RCC 7860 (cell line): ENCODE measurements at regions not wholly inside any gene's neighbourhood (a gene's known extent, or its start where the extent isn't known, plus 50 kb on each side); places are given as distances from the start of the nearest gene placed in this dataset.

Experiments
- DNase-seq: peaks from one replicate; pipeline ENCODE4 v3.0.0-alpha.2; 2015; ENCODE audit warnings: low spot score
- FAIRE-seq: peaks from 2 replicates; lab custom pipeline; 2012; peaks lifted over from hg19 to GRCh38; lab: Jason Lieb, UNC

GRCh38 chr4:163858515-163858914 is 364.0 kb downstream of the TMA16 start:
- no peak for FAIRE-seq

DNA sequence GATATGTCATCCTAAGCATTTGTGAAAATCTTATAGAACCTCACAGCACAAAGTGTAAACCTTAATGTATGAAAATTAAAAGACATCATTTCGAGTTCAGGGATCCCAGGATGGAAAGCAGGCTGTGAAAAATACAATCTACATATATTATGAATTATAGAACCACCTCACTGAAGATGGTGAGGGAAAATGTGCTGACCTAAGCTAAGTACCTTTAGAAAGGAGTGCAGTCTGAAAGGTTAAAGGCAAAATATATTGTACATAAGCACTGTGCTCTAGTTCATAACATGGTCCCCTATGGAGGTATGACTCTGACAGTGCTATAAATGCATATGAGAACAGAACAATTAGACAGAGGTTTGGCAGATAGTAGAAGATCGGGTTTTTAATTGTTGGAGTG is 368.6 kb downstream of the TMA16 start:
- no peak for DNase-seq

More at GRCh38 chr4:163858515-163858914, 364.0 kb downstream of the TMA16 start:
- no peak for DNase-seq

DNA sequence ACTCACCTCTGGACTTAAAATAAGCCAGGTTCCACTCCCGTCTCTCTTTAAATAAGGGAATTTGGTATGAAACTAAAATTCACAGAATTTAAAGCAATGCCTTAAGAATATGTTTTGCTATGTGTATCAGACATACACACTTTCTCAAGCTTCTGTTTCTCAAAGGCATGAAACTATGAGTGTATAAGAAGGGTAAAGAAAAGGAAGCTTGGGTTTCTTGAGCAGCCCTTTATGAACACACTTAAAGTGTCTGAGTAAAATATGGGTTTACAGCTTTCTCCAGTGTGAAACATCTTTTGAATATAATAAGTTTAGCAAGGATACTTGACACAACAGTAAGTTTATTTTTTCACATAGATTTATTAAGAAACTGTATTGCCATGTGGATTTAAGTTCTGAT is 370.5 kb downstream of the TMA16 start:
- FAIRE-seq, result no peak
- no peak for DNase-seq

More for the DNA sequence above, 368.6 kb downstream of the TMA16 start:
- no peak for FAIRE-seq

- DNase-seq (peak; percentile 10), FAIRE-seq (no peak)
Observed at GRCh38 chr4:163866728-163867315, 372.3 kb downstream of the TMA16 start.

DNA sequence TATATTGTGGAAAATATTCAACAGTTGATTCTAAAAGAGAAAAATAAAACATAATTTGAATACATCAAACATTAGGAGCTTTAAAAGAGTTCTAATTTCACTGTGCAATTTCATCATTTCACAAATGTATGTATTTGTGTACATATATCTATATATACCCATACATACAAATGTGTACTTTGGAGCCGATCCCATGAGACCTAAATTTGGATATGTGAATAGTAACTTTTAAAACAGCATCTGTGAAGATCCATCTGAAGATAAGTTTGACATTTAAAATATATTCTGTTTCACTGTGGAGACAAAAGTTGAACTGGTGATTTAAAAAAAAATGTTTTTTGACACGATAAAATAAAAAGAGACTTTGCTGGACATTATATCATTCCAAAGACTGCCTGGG is 374.0 kb downstream of the TMA16 start:
- no peak for FAIRE-seq
- no peak for DNase-seq

DNA sequence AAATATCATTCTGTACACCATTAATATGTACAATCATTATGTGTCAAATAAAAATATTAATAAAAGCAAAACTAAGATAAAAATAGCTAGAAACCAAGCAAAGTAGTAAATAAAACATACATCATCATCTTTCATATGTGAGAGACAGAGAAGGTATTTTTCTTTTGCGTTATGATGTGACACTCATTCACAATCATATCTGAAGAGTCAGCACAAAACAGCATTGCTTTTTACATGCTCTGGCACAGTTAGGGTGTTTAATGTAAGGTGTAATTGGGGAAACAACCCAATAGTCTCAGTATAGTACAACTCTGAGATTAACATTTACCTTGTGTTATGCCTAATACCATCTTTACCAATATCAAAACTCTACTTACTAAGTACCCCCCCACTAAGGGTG is 376.6 kb downstream of the TMA16 start:
- FAIRE-seq (no peak), DNase-seq (no peak)

GRCh38 chr4:163875327-163875726 is 380.8 kb downstream of the TMA16 start:
- no peak for DNase-seq

GRCh38 chr4:163878336-163879121 is 384.0 kb downstream of the TMA16 start:
- no peak for FAIRE-seq
- DNase-seq, result no peak

More at GRCh38 chr4:163875327-163875726, 380.8 kb downstream of the TMA16 start:
- FAIRE-seq, result no peak

- DNase-seq (no peak), FAIRE-seq (no peak)
Observed at GRCh38 chr4:163892417-163892816, 397.9 kb downstream of the TMA16 start.

GRCh38 chr4:163895378-163896005 is 401.0 kb downstream of the TMA16 start:
- DNase-seq, result no peak
- no peak for FAIRE-seq

DNA sequence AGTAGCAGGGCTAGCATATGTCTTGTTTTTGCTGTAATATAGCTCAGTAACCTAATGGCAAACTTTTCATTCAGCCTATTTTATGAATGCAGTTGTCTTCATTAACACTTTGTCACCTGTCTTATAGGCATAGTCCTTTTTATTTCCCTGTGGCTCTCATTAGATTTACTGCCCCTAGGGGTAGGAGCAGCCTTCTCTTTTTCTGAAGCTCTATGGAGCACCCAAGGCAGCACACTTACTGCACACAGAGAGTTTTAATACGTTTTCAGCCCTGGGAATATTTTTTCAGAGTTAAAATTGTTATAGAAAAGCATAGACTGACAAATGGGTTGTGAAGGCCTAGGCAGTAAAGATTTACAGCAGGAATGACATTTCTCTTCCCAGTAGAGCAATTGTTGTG is 406.8 kb downstream of the TMA16 start:
- no peak for FAIRE-seq

DNA sequence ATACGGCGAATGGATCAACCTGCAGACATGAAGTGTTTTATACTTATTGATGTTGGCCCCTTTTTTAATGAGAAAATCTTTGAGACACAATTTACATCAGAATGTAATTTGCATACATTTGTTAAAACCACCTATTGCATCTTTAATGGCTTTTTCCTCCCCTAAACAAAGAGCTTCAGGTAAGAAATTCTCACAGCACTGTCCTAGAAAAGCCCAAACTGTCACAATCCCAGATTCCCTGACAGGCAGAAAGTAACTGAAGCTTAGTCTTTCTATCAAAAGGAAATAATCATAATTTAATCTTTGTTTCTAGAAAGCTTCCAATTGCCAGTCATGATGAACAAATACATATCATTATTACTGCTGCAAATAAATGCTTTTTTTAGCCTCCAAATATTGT is 407.9 kb downstream of the TMA16 start:
- DNase-seq (no peak), FAIRE-seq (no peak)

More for the DNA sequence above, 406.8 kb downstream of the TMA16 start:
- DNase-seq, result no peak

- no peak for FAIRE-seq
- no peak for DNase-seq
Observed at GRCh38 chr4:163911891-163912290, 417.4 kb downstream of the TMA16 start.

- FAIRE-seq (no peak), DNase-seq (no peak)
Observed at GRCh38 chr4:163913571-163913970, 419.1 kb downstream of the TMA16 start.

DNA sequence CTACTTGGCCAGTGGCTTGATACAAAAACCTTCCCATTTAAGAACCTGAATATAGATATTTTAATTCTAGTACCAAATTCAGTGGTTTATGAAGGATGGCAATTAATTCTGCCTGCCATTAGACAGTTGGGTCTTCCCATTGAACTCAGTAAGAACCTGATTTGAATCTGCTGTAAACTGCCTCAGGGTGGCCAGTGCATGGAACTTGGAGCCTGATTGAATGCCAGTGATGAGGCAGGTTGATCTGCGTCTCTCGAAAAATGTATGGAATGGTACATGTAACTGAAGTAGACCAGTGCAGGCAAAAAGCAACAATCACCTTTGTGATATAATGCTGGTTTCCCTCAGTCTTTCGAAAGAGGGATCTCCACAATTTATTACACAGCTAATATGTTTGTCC is 421.4 kb downstream of the TMA16 start:
- FAIRE-seq (no peak), DNase-seq (no peak)

GRCh38 chr4:163920426-163920825 is 425.9 kb downstream of the TMA16 start:
- FAIRE-seq (no peak), DNase-seq (no peak)

GRCh38 chr4:163922302-163922701 is 427.8 kb downstream of the TMA16 start:
- DNase-seq, result no peak
- FAIRE-seq, result no peak

DNA sequence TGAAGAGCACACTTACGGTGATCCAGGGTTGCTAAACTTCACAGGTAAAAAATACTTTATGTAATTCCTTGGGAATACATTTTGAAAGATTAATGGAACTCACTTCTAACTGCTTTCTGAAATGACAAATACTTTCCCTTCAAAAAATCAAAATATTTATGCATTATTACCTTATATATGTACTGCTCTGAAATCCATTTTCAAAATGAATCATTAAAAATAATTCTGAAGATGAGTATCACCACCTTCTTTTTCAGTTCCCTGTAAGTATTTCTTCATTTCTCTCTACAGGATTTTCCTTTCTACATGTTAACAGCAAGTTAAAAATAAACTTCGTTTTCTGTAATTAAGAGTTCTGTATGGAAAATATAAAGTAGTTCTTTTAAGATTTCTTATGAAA is 428.6 kb downstream of the TMA16 start:
- no peak for FAIRE-seq
- DNase-seq, result no peak

DNA sequence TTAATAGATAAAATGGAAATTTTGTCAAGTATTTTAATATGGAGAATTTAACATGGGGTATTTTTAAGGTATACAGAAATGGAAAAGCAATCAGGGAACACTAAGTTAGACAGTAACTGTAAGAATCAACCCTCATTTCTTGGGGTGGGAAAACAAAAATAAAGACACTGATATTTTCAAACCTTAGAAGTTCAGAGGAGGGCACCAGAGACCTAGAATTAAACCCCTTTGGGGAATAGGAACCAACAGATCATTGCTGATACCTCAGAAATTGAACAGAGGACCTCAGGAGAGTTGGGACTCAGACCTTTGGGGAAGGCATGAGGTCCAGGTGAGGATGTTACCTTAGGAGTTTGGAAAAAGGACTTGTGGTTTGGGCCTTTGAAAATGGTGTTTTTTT is 435.6 kb downstream of the TMA16 start:
- FAIRE-seq, result no peak

DNA sequence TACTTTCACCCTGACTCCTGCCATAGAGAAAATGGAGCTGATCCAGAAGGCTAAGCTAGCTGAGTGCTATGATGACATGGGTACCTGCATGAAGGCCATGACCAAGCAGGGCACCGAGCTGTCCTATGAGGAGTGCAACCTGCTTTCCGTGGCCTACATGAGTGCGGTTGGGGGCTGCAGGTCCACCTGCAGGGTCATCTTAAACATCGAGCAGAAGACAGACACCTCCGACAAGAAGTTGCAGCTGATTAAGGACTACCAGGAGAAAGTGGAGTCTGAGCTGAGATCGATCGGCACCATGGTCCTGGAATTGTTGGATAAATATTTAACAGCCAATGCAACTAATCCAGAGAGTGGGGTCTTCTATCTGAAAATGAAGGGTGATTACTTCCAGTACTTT is 438.0 kb downstream of the TMA16 start:
- DNase-seq (no peak), FAIRE-seq (no peak)

More for the DNA sequence above, 435.6 kb downstream of the TMA16 start:
- no peak for DNase-seq

- DNase-seq, result no peak
- FAIRE-seq, result no peak
Observed at GRCh38 chr4:163939597-163939996, 445.1 kb downstream of the TMA16 start.
